Endothelial cell of umbilical vein (primary cell): ENCODE measurements at regions not wholly inside any gene's neighbourhood (a gene's known extent, or its start where the extent isn't known, plus 50 kb on each side); places are given as distances from the start of the nearest gene placed in this dataset.

Experiments
- EZH2 ChIP-seq: IDR thresholded peaks from 2 replicates; pipeline ENCODE4 v1.6.1; 2012; ENCODE audit warnings: borderline replicate concordance, low read depth, mild to moderate bottlenecking, moderate library complexity, low read length, inconsistent platforms; ENCODE audit not compliant: severe bottlenecking
- GATA2 ChIP-seq: IDR thresholded peaks from 2 replicates; pipeline ENCODE4 v1.7.0; 2011; ENCODE audit warnings: low read depth, mild to moderate bottlenecking, moderate library complexity, mixed read lengths, low read length; ENCODE audit not compliant: insufficient read length, insufficient read depth
- MYC ChIP-seq: IDR thresholded peaks from one replicate; pipeline ENCODE4 v1.6.1; 2011; ENCODE audit warnings: mild to moderate bottlenecking, low read depth, low read length
- POLR2A ChIP-seq: IDR thresholded peaks from 2 replicates; pipeline ENCODE4 v1.6.1; 2012; ENCODE audit warnings: low read depth, mild to moderate bottlenecking, control low read depth, low read length
- POLR2AphosphoS5 ChIP-seq: IDR thresholded peaks from 2 replicates; pipeline ENCODE4 v1.6.1; 2012; ENCODE audit warnings: low read depth, mild to moderate bottlenecking, control low read depth, low read length, moderate library complexity; ENCODE audit not compliant: insufficient read depth
- TF ChIP-seq, protein P1 (sequence below), 2 donors: IDR thresholded peaks; 1 replicate in 1 of 2; 2 replicates in 1 of 2; pipeline ENCODE4 v1.5.1; 2011; ENCODE audit warnings: low read length in 2 of 2, mild to moderate bottlenecking in 2 of 2, moderate library complexity in 2 of 2, control low read depth in 1 of 2, inconsistent platforms in 1 of 2, low read depth in 1 of 2; ENCODE audit not compliant: insufficient read depth in 1 of 2; ENCODE audit errors: extremely low read depth in 1 of 2
- TF ChIP-seq, protein P2 (sequence below): IDR thresholded peaks from 2 replicates; pipeline ENCODE4 v1.6.1; 2011; ENCODE audit not compliant: insufficient read depth, insufficient read length

DNA sequence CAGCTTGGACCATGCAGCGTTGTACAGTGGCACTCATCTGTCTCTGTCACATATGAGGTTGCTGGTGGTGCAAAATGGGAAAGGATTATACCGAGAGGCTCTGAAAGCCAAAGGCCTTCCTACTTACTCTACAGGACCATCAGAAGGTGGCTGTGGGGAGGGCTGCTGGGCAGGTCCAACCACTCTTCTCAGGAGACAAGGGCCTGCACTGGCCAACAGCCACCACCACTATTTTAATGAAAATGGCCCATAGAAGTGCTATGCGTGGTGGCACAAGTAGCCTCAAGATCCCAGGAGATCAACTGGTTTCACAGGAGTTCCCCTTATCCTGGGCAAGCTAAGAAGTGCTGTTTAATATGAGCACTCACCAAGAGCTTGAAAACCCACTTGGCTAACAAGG, 52.3 kb downstream of the MRPL57 start:
- TF ChIP-seq GATA2 (no peak), EZH2 (no peak), POLR2A (no peak), MYC (no peak), POLR2AphosphoS5 (no peak)
- TF ChIP-seq, protein P1, sequence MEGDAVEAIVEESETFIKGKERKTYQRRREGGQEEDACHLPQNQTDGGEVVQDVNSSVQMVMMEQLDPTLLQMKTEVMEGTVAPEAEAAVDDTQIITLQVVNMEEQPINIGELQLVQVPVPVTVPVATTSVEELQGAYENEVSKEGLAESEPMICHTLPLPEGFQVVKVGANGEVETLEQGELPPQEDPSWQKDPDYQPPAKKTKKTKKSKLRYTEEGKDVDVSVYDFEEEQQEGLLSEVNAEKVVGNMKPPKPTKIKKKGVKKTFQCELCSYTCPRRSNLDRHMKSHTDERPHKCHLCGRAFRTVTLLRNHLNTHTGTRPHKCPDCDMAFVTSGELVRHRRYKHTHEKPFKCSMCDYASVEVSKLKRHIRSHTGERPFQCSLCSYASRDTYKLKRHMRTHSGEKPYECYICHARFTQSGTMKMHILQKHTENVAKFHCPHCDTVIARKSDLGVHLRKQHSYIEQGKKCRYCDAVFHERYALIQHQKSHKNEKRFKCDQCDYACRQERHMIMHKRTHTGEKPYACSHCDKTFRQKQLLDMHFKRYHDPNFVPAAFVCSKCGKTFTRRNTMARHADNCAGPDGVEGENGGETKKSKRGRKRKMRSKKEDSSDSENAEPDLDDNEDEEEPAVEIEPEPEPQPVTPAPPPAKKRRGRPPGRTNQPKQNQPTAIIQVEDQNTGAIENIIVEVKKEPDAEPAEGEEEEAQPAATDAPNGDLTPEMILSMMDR (IDR thresholded peaks at IDR 0.05; ENCODE audit: extremely low read depth in 1 of 2, insufficient read depth in 1 of 2, low read depth in 1 of 2, low read length in 2 of 2): no peak
- TF ChIP-seq, protein P2, sequence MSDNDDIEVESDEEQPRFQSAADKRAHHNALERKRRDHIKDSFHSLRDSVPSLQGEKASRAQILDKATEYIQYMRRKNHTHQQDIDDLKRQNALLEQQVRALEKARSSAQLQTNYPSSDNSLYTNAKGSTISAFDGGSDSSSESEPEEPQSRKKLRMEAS: no peak
